ENCODE measurements at regions not wholly inside any gene's neighbourhood (a gene's known extent, or its start where the extent isn't known, plus 50 kb on each side); places are given as distances from the start of the nearest gene placed in this dataset.

- Histone ChIP-seq H3K36me3 (no peaks in the 10 kb centered on the region), H3K9me3 (no peaks in the 10 kb centered on the region), H3K4me3 (no peak overlapping the region), H3K27ac (no peak overlapping the region), H3K4me1 (replicated peaks) (no peaks in the 10 kb centered on the region), H3K27me3 (replicated peaks; ENCODE audit: insufficient read depth) (no peaks in the 10 kb centered on the region)
- no peak for TF ChIP-seq POLR2A (IDR thresholded peaks at IDR 0.05)
- TF ChIP-seq POLR2AphosphoS5 (IDR thresholded peaks at IDR 0.05): no peak
- TF ChIP-seq, protein P1, sequence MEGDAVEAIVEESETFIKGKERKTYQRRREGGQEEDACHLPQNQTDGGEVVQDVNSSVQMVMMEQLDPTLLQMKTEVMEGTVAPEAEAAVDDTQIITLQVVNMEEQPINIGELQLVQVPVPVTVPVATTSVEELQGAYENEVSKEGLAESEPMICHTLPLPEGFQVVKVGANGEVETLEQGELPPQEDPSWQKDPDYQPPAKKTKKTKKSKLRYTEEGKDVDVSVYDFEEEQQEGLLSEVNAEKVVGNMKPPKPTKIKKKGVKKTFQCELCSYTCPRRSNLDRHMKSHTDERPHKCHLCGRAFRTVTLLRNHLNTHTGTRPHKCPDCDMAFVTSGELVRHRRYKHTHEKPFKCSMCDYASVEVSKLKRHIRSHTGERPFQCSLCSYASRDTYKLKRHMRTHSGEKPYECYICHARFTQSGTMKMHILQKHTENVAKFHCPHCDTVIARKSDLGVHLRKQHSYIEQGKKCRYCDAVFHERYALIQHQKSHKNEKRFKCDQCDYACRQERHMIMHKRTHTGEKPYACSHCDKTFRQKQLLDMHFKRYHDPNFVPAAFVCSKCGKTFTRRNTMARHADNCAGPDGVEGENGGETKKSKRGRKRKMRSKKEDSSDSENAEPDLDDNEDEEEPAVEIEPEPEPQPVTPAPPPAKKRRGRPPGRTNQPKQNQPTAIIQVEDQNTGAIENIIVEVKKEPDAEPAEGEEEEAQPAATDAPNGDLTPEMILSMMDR (IDR thresholded peaks at IDR 0.05): no peak
- no peak for DNase-seq (ENCODE audit: low spot score)
- WGBS: 79% methylated on average over 5 of the region's 5 CpGs
- intact Hi-C loops (cut with DNase I): no loop called here
These were observed 204.0 kb upstream of the HDAC4 start for GRCh38 chr2:239604861-239605260.

GRCh38 chr2:239603411-239604356, 202.9 kb upstream of the HDAC4 start:
- no peaks in the 10 kb centered on the region for H3K4me1 ChIP-seq (replicated peaks)
- H3K36me3 ChIP-seq: no peaks in the 10 kb centered on the region
- no peak overlapping the region for H3K27ac ChIP-seq
- no peaks in the 10 kb centered on the region for H3K9me3 ChIP-seq
- no peak overlapping the region for H3K4me3 ChIP-seq
- DNase-seq (ENCODE audit: low spot score): no peak
- TF ChIP-seq, protein P1 (IDR thresholded peaks at IDR 0.05): no peak
- TF ChIP-seq POLR2AphosphoS5 (IDR thresholded peaks at IDR 0.05) (no peak), POLR2A (IDR thresholded peaks at IDR 0.05) (no peak)
- intact Hi-C loops (cut with DNase I): no loop called here
- no peaks in the 10 kb centered on the region for H3K27me3 ChIP-seq (replicated peaks; ENCODE audit: insufficient read depth)
- 86% methylated on average over 11 of the region's 11 CpGs for WGBS

DNA sequence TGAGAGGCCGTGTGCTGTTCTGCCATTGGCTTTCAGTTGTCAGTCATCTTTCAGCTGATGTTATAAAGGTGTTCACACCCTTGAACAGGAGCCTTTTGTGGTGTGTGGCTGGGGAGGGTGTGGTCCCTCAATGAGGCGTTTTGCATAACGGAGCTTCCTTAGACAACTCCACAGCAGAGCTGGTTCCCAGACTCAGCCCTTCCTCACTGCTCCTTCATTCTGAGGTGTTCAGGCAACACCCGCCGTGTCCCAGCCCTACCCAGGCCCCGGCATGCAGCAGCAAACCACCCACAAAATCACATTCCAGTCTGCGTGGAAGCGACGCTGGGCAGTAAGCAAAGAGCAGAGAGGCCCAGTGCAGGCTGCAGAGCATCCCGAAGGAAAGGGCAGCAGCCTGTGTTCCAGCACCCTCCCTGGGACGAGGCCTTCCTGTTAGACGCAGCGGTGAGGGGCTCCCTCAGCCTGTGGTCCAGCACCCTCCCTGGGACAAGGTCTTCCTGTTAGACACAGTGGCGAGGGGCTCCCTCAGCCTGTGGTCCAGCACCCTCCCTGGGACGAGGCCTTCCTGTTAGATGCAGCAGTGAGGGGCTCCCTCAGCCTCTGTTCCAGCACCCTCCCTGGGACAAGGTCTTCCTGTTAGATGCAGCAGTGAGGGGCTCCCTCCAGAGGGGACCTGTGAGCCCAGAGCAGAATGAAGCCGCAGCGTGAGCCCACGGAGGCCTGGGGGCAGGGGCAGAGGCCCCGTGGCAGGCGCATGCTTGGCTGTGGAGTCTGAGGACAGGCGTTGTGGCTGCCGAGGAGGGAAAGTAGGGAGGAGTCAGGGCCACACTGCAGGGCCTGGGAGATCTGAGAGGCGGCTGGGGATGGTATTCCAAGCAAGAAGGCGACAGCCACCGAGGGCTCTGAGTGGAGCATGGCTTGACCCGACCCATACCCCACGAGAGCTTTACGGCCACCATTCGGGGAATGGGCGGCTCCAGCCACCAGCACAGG, 201.8 kb upstream of the HDAC4 start:
- Histone ChIP-seq H3K4me1 (replicated peaks) (no peaks in the 10 kb centered on the region), H3K36me3 (no peaks in the 10 kb centered on the region), H3K9me3 (no peaks in the 10 kb centered on the region), H3K27me3 (replicated peaks; ENCODE audit: insufficient read depth) (no peaks in the 10 kb centered on the region), H3K27ac (no peak overlapping the region), H3K4me3 (no peak overlapping the region)
- no peak for DNase-seq (ENCODE audit: low spot score)
- intact Hi-C loops (cut with DNase I): no loop called here
- WGBS: 75% methylated on average over 27 of the region's 30 CpGs
- no peak for TF ChIP-seq POLR2A (IDR thresholded peaks at IDR 0.05)
- TF ChIP-seq, protein P1 (IDR thresholded peaks at IDR 0.05): no peak
- no peak for TF ChIP-seq POLR2AphosphoS5 (IDR thresholded peaks at IDR 0.05)

DNA sequence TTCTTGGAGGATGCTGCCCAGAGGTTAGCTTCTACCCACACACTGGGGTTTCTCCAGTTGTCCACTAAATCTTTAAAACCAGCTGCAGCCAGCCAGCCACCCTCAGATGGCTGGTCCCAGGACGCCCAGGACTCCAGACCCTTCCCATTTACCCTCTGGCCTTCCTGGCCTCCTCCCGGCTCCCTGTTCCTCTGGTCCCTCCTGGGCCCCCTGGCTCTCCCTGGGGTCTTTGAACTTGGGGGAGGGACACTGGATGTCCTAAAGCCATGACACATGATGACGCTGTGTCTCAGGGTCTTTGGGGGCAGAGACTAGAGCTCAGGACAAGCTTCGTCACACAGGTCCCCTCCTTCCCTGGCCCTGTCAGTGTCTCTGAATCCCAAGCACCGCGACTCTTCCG, 201.1 kb upstream of the HDAC4 start:
- TF ChIP-seq POLR2A (IDR thresholded peaks at IDR 0.05): no peak
- 97% methylated on average over 6 of the region's 7 CpGs for WGBS
- Histone ChIP-seq H3K9me3 (no peaks in the 10 kb centered on the region), H3K36me3 (no peaks in the 10 kb centered on the region), H3K27me3 (replicated peaks; ENCODE audit: insufficient read depth) (no peaks in the 10 kb centered on the region), H3K4me3 (no peak overlapping the region), H3K27ac (no peak overlapping the region), H3K4me1 (replicated peaks) (no peaks in the 10 kb centered on the region)
- intact Hi-C loops (cut with DNase I): no loop called here
- no peak for DNase-seq (ENCODE audit: low spot score)

DNA sequence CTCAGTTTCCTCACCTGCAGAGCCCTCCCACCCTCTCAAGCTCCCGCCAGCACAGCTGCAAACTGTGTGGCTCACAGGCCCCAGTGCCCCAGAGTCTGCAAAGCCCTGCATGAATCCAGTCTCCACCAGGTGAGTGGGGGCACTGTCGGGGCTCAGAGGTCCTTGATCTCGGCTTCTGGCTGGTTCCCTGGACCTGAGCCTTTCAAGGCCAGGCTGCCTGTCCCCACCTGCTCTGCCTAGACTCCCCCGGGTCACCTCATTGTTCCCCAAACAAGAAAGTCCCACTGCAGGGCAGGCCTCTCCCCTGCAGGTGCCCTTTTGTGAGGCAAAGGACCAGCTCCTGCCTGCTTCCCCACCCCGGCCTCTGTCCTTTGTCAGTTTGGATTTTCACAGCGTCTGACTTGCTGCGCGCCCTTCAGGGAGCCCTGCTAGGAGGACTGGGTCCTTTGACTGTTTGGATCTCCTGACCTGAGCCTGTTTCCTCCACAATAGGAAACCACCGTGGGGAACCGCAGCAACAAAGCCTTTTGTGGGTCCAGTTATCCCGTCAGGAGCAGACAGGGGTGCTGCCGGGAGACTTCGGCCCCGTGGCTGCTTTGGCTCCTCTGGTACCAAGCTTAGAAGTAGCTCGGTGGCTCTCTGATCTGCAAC, 200.5 kb upstream of the HDAC4 start:
- H3K36me3 ChIP-seq: no peaks in the 10 kb centered on the region
- no peak for DNase-seq (ENCODE audit: low spot score)
- H3K9me3 ChIP-seq: no peaks in the 10 kb centered on the region
- intact Hi-C loops (cut with DNase I): no loop called here
- H3K4me3 ChIP-seq: no peak overlapping the region
- no peak overlapping the region for H3K27ac ChIP-seq
- H3K4me1 ChIP-seq (replicated peaks): no peaks in the 10 kb centered on the region
- 83% methylated on average over 15 of the region's 15 CpGs for WGBS
- no peaks in the 10 kb centered on the region for H3K27me3 ChIP-seq (replicated peaks; ENCODE audit: insufficient read depth)
- TF ChIP-seq POLR2AphosphoS5 (IDR thresholded peaks at IDR 0.05): no peak
- no peak for TF ChIP-seq POLR2A (IDR thresholded peaks at IDR 0.05)
- TF ChIP-seq, protein P1 (IDR thresholded peaks at IDR 0.05): no peak
